Osteocyte (in vitro differentiated cells): ENCODE measurements at regions not wholly inside any gene's neighbourhood (a gene's known extent, or its start where the extent isn't known, plus 50 kb on each side); places are given as distances from the start of the nearest gene placed in this dataset.

Source experiments
- DNase-seq: peaks from one replicate; pipeline ENCODE4 v3.0.0; 2021; ENCODE audit warnings: mixed read lengths; ENCODE audit not compliant: unreplicated experiment; ENCODE audit errors: extremely low spot score
- H3K27ac Mint-ChIP-seq: one replicate; pipeline ENCODE4 v1.8.0; 2021; ENCODE audit warnings: mild to moderate bottlenecking, mixed read lengths; ENCODE audit not compliant: unreplicated experiment
- H3K27me3 Mint-ChIP-seq: one replicate; pipeline ENCODE4 v1.8.0; 2021; ENCODE audit warnings: mixed read lengths; ENCODE audit not compliant: unreplicated experiment
- H3K36me3 Mint-ChIP-seq: one replicate; pipeline ENCODE4 v1.8.0; 2021; ENCODE audit warnings: mixed read lengths; ENCODE audit not compliant: unreplicated experiment
- H3K4me1 Mint-ChIP-seq: one replicate; pipeline ENCODE4 v1.8.0; 2021; ENCODE audit warnings: mixed read lengths; ENCODE audit not compliant: unreplicated experiment
- H3K4me3 Mint-ChIP-seq: one replicate; pipeline ENCODE4 v1.8.0; 2021; ENCODE audit warnings: mild to moderate bottlenecking, moderate library complexity, mixed read lengths; ENCODE audit not compliant: unreplicated experiment
- H3K9me3 Mint-ChIP-seq: one replicate; pipeline ENCODE4 v1.8.0; 2021; ENCODE audit warnings: mixed read lengths; ENCODE audit not compliant: unreplicated experiment
- CTCF ChIP-seq: fragments of 200-600 bp; sonication (generic); IDR thresholded peaks from 2 replicates; pipeline ENCODE4 v1.5.0; 2021; ENCODE audit warnings: antibody characterized with exemption, mild to moderate bottlenecking, moderate library complexity

GRCh38 chr5:27341342-27341741 is 303.0 kb upstream of the CDH9 start:
- no peak for DNase-seq
- peaks cover 16% of the 10 kb centered on the region for H3K9me3 Mint-ChIP-seq
- H3K4me1 Mint-ChIP-seq = peaks cover 4% of the 10 kb centered on the region
- no peaks in the 10 kb centered on the region for H3K36me3 Mint-ChIP-seq
- no peak overlapping the region for H3K27ac Mint-ChIP-seq
- H3K4me3 Mint-ChIP-seq = no peak overlapping the region
- TF ChIP-seq CTCF = no peak
- peaks cover 18% of the 10 kb centered on the region for H3K27me3 Mint-ChIP-seq

GRCh38 chr5:27336817-27337216 is 298.4 kb upstream of the CDH9 start:
- peaks cover 4% of the 10 kb centered on the region for H3K4me1 Mint-ChIP-seq
- no peak overlapping the region for H3K27ac Mint-ChIP-seq
- peaks cover 16% of the 10 kb centered on the region for H3K9me3 Mint-ChIP-seq
- H3K27me3 Mint-ChIP-seq = peaks cover 16% of the 10 kb centered on the region
- no peaks in the 10 kb centered on the region for H3K36me3 Mint-ChIP-seq
- H3K4me3 Mint-ChIP-seq = no peak overlapping the region
- TF ChIP-seq CTCF = no peak
- no peak for DNase-seq

DNA sequence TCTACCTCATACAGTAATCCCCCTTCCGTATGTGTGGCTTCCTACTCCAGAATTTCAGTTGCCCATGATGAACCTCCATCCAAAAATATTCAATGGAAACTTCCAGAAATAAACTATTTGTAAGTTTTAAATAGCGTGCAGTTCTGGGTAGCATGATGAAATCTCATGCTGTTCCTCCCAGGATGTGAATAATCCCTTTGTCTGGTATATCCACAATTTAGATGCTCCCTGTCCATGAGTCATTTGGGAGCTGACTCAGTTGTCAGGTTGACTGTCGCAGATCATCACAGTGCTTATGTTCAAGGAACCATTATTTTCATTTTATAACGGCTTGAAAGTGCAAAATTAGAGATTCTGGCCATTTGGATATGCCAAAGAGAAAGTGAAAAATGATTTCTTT is 290.1 kb upstream of the CDH9 start:
- H3K27ac Mint-ChIP-seq = peak overlapping the region; percentile 62
- no peak overlapping the region for H3K4me3 Mint-ChIP-seq
- no peak for TF ChIP-seq CTCF

GRCh38 chr5:27325513-27325912 is 287.1 kb upstream of the CDH9 start:
- no peaks in the 10 kb centered on the region for H3K36me3 Mint-ChIP-seq
- no peaks in the 10 kb centered on the region for H3K9me3 Mint-ChIP-seq
- DNase-seq = no peak
- H3K4me1 Mint-ChIP-seq = peaks cover 21% of the 10 kb centered on the region
- H3K27me3 Mint-ChIP-seq = no peaks in the 10 kb centered on the region
- no peak overlapping the region for H3K27ac Mint-ChIP-seq
- no peak overlapping the region for H3K4me3 Mint-ChIP-seq
- no peak for TF ChIP-seq CTCF

More for the DNA sequence above, 290.1 kb upstream of the CDH9 start:
- H3K27me3 Mint-ChIP-seq = no peaks in the 10 kb centered on the region
- no peaks in the 10 kb centered on the region for H3K36me3 Mint-ChIP-seq
- no peaks in the 10 kb centered on the region for H3K9me3 Mint-ChIP-seq
- DNase-seq = no peak
- peaks cover 21% of the 10 kb centered on the region for H3K4me1 Mint-ChIP-seq

DNA sequence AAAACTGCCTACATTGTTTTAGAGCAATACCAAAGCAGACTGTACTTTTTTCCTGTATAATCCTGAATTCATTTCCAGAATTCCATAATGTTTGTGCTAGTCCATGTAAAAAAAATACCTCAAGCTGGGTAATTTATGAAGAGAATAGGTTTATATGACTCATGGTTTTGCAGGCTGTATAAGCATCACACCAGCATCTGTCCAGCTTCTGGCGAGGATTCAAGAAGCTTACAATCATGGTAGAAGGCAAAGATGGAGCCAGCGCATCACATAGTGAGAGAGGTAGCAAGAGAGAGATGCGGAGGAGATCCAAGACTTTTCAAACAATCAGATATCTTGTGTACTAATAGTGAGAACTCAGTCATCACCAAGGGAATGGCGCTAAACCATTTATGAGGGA is 280.3 kb upstream of the CDH9 start:
- peaks cover 19% of the 10 kb centered on the region for H3K4me1 Mint-ChIP-seq
- no peaks in the 10 kb centered on the region for H3K9me3 Mint-ChIP-seq
- no peak for TF ChIP-seq CTCF
- no peaks in the 10 kb centered on the region for H3K36me3 Mint-ChIP-seq
- no peak for DNase-seq
- H3K27ac Mint-ChIP-seq = no peak overlapping the region
- no peak overlapping the region for H3K4me3 Mint-ChIP-seq
- no peaks in the 10 kb centered on the region for H3K27me3 Mint-ChIP-seq
